Skin epidermis (tissue), 12 donors: ENCODE measurements at regions not wholly inside any gene's neighbourhood (a gene's known extent, or its start where the extent isn't known, plus 50 kb on each side); places are given as distances from the start of the nearest gene placed in this dataset.
A peak's percentile ranks its signal among the peaks of the same experiment; 100 is the strongest.

Experiments used
- H3K27ac ChIP-seq, 21 experiments: fragments of 200-600 bp; sonication (generic) in 11 of 21; one replicate each; pipeline ENCODE4 v1.5.0; 2020; ENCODE audit warnings: mild to moderate bottlenecking in 3 of 21, inconsistent platforms in 2 of 21, moderate library complexity in 2 of 21
- H3K4me3 ChIP-seq, 7 experiments: fragments of 200-600 bp; sonication (generic) in 2 of 7; one replicate each; pipeline ENCODE4 v1.5.0; 2020; ENCODE audit warnings: inconsistent platforms in 2 of 7, mild to moderate bottlenecking in 2 of 7, moderate library complexity in 1 of 7

DNA sequence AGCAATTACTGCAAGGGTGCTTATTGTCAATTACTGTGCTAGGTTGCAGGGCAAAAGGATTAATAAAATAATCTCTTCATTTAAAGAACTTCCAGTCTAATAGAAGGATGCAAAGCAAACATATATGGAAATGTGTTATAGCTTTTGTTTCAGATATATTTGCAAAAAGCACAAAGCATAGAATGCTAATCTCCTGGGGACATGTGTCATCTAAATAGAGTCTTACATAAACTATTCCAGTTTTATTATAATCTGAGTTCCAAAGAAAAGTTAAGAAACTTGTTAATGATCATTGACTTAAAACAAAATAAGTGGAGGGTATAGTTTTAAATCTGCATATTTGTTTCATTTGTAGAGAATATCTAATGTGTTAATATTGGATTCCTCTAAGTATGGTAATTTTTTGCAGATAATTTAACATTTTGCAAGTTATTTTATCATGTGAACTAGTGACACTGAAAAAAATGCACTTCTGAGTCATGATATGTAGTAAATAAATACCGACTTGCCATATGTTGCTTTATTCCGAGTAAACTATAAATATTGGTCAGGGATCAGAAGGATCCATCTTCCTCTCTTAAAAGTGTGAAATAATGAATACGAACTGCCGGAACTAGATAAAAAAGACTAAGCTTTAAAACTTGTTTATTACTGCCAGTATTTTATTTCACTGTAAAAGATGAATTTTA, 231.9 kb upstream of the FAT4 start:
- Histone ChIP-seq H3K4me3 (no peak overlapping the region), H3K27ac (no peak overlapping the region)

DNA sequence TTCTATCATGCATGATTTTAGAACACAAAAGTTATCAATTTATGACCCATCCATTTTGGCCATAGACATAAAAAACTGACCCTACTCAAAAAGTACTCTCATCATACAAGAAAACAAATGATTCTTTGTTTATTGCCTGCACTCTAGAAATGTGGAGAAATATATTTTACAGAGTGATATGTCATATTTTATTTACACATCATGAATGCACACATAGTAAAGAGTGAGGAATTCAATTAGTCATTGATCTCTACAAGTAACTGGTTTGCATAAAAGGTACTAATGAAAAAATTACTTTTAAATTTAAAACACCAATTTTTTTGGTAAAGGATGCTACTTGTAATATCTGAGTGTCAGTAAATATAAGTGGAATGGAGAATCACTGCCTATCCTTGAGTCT, 242.5 kb upstream of the FAT4 start:
- no peak overlapping the region for H3K4me3 ChIP-seq

DNA sequence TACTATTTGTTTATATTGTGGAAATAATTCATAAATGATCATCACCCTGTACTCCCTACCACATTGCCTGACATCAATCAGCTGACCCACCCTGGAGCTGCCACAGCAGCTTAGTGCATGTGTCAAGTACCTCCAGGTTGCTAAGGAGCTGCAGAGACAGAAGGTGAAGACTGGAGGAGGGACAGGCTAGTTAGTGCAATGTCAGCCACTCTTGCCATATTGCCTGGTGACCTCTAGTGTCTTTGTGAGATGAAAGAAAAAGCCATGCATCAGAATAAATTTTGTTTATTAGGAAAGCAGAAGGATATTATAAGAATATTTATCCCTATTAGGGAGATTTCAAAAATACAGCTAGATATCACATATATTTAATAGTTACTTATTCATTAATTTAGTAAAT, 243.9 kb upstream of the FAT4 start:
- H3K4me3 ChIP-seq, result no peak overlapping the region
- no peak overlapping the region for H3K27ac ChIP-seq

More for the DNA sequence above, 242.5 kb upstream of the FAT4 start:
- no peak overlapping the region for H3K27ac ChIP-seq

DNA sequence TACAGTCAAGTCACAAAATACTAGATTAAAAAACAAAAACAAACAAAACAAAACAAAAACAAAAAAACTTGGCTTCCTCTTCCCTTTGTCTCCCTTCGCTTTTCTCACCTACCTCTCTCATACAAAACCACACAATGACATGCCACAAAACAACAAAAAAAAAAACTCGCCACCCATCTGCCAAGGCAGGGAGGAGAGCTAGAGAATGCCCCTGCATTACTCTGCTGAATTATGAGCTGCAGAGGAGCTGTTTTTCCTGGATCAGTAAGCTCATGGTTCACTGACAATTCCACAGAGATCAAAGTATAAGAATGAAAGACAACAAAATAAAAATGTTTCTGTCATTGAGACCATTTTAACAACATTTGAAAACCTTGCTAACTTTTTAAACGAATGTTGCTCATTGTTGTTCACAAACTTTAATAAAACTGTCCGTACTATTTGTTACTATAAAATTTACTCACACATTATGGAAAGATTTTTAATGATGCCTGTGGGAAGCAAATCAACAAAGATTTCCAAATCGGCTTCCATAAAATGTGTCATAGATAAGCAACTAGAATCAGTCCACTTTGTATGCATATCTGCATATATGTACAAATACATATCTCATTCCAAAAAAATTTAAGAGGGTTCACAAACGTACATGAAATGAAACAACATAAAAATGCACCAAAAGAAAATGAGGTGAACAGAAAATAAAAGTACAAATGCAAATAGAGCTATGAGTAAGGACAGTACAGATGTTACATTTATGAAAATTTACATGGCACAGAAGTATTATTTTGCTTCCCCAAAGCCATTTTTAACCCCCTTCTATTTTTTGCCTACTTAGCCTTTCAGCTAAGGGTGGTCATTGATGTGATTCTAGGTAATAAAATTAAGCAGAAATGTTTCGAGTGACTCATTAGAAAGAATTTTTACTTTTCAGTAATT, 252.4 kb upstream of the FAT4 start:
- Histone ChIP-seq H3K27ac (no peak overlapping the region), H3K4me3 (no peak overlapping the region)

DNA sequence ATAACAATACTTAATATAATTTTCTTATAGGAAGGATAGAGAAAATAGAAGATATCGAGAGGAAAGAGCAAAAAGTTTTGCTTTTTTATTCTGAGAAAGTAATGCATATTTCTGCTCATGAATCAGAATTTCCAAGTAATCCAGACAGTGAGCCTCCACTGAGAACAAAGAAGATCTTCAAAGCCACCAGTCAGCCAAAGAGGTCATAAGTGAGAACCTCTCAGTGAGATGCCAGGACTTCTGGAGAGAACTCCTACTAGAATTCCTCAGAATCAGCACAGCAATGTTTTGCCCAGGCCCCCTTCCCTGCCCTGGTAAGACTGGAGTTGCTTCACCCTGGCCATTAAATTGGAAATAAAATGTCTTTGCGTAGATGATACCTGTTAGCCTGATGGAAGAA, 254.4 kb upstream of the FAT4 start:
- no peak overlapping the region for H3K4me3 ChIP-seq
- H3K27ac ChIP-seq, result no peak overlapping the region

DNA sequence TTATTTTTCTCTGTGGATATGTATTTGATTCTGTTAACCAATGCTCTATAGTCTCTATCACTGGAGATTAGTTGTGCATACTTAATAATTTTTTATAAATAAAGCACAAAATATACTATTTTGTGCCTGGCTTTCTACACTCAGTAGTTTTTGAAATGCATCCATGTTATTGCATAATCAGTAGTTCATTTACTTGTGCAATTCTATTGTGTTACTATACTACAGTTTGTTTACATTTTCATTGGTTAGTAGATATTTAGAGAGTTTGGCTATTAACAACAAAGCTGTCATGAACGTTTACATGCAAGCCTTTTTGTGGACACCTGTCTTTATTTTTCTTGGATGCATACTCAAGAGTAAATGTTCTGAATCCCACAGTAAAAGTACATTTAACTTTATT, 265.0 kb upstream of the FAT4 start:
- no peak overlapping the region for H3K4me3 ChIP-seq
- no peak overlapping the region for H3K27ac ChIP-seq

DNA sequence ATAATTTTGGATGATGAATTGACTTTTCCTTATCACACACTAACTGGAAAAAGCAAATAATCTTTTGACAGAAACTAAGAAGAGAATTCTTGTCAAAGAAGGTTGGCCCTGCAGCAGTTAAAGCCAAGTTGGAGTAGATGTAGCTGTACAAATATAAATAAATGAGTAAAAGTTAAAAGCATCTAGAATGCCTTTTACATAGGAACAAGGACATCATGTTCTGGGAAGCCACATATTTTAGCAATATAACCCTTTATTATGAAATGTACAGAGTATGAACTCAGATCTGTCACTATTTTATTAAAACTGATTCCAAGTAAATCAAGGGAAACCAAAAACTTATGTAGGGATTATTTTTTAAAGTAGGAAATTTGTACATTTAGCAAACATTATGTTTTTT, 269.4 kb upstream of the FAT4 start:
- H3K4me3 ChIP-seq, result no peak overlapping the region
- no peak overlapping the region for H3K27ac ChIP-seq

DNA sequence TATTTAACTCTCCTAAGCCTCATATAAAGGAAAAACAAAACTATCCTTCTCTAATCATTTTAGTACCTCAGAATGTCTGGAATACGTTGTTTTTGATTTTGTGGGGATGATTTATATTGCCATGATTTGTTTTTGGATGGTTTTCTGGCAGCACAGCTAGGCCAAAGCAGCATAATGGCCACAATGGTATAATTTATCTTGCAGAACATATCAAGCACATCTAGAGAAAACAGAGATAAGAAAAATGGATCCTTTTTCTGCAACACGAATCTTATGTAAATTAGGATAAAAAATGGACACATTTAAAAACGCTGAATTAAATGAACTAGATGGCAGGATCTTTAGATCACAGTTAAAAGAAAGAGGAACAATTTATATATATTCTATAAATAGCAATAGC, 269.9 kb upstream of the FAT4 start:
- H3K27ac ChIP-seq, result no peak overlapping the region
- no peak overlapping the region for H3K4me3 ChIP-seq

DNA sequence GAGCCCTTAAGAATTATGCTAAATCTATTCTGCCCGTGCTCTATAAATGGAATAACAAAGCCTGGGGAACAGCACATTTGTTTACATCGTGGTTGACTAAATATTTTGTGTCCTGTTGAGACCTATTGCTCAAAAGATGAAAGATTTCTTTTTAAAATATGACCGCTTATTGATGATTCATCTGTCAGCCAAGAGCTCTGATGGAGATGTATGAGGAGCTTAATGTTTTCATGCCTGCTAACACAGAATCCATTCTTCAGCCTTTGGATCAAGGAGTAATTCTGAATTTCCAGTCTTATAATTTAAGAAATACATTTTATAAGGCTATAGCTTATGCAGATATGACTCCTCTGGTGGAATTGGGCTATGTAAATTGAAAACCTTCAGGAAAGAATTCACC, 271.3 kb upstream of the FAT4 start:
- H3K27ac ChIP-seq, result no peak overlapping the region
- H3K4me3 ChIP-seq, result no peak overlapping the region

DNA sequence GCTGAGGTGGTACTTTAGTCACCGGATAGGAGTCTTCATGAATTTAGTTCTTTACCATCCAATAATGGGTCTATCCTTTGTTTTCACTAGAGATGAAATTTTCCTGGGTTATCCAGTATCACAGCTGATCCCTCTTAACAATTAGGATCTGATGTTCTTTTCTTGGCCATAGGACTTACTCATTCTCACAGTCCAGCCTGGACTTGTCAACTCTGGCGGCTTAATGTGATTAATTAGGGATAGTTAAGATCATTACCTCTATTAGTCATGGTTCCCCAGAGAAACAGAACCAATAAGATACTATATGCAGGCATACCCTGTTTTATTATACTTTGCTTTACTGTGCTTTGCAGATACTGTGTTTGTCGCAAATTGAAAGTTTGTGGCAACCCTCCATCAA, 272.7 kb upstream of the FAT4 start:
- no peak overlapping the region for H3K27ac ChIP-seq
- no peak overlapping the region for H3K4me3 ChIP-seq

DNA sequence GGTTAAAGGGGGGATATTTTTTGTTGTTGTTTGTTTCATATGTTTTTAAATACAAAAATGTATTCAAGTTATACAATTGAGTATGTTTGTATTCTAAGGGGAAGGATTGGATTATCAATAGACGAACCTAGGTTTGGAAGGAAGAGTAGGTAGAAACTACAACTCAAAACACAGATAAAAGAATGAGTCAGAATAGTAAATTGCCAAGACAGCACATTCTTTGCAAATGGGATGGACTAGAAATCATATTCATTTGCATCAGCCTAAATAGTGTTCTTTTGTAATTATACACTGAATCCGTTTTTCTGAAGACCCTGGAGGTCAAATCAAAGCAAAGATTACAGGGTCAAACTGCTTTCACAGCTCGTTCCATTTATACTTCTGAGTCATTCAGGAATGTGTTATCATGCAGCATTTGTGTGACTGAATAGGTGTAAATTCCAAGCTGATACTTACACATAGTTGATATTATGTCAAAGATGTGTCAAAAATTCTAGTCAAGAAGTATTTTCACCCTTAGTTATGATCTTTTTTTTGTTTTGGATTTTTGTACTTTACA, 273.3 kb upstream of the FAT4 start:
- Histone ChIP-seq H3K27ac (no peak overlapping the region), H3K4me3 (no peak overlapping the region)

DNA sequence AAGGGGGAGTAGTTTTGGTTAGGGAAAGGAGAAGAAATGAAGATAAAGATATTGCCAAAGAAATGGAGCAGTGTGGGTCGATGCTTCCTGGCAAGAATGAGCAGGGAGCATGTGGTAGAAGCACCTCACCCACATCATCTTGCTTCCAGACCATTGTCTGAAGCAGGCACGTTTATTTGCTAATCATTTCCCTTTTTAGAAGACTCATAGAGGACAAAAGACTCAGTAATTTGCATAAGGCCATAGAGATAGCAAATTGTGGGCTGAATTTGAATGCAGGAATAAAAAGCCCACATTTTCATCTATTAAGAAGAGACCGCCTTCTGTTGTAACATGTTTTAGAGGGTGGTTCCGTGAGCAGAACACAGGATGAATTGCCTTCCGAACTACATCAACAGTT, 275.2 kb upstream of the FAT4 start:
- no peak overlapping the region for H3K27ac ChIP-seq
- H3K4me3 ChIP-seq, result no peak overlapping the region

DNA sequence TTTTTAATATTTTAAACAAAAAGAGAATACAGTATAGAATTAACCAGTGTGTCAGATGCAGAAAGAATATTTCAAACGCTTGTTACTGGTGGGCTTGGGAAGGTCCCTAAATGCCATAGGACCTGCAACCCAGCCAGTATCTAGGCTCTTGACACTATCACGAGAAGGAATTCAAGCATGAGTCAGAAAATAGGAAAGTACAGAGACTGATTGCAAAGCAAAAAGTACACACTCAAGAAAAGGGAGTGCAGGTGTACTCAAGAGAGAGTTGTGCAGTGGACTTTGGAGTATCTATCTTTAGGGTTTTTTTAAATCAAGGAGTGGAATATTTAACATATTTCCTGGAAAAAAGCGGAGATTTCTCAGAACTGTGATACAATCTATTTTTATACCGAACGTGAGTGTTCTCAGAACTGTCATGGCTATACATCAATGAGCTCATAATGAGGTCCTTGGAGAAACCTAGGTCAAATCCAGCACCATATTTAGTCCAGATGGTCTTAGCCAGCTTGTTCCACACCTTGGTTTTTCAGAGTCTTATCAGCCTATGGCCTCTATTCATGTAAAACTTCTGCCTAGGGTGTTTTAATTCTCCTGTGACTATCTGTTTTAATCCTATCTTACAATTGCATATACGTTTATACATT, 291.8 kb upstream of the FAT4 start:
- no peak overlapping the region for H3K4me3 ChIP-seq
- H3K27ac ChIP-seq, result no peak overlapping the region

DNA sequence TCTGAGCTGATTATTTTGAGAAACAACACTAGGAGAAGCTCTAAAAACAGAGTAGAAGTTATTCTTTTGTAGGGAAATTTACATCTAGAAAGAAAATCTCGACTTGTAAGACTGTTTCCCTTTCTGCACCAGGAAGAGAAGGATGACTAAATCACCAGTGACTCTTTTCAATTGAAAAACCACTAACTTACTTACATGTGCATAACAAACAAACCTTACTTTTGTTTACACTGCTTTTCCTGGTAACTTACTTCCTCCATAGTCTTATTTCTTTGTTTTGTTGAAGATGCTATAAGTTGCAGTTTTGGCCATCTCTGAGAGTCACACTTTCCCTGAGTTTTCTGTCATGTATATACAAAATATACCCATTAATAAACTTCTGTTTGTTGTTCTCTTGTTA, 293.6 kb upstream of the FAT4 start:
- Histone ChIP-seq H3K27ac (no peak overlapping the region), H3K4me3 (no peak overlapping the region)

DNA sequence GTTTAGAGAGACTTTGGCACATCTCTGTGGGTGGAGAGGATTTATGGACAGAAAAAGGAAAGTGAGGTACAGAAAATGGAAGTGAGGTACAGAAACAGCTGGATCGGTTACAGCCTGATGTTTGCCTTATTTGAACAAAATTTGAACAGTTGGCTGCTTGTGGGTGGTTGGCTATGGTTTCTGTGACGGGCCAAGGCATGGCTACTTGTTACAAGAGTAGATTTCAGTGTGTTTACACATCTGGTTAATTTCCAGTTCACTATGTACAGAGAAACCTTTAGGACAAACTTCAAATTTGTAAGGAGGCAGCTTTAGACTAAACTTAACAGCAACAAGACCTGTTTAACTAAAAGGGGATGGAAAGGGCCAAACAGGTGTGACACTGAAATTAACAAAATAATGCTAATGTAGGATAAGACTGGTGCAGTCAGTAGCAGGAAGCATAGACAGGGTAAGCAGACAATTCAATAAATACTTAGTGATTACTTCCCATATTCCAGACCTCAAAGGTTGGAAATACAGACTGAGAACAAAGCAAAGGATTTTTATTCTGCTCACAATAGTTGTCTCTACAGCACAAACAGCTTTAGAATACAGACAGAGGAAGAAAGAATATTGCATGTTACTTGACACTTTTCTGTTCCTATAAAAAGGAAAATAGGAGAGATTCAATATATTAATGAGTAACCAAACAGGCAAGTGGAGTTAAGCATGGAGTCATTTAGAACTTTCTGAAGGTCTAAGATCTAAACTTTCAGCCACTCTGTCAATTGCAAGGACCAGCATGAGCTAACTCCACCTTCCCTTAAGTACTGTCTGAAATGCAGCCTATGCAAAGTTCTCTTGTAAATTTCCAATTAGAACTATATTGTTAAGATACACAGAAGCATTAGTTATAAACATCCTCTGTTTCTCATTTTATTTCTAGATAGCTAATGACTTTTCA, 294.4 kb upstream of the FAT4 start:
- H3K27ac ChIP-seq, result no peak overlapping the region
- H3K4me3 ChIP-seq, result no peak overlapping the region

DNA sequence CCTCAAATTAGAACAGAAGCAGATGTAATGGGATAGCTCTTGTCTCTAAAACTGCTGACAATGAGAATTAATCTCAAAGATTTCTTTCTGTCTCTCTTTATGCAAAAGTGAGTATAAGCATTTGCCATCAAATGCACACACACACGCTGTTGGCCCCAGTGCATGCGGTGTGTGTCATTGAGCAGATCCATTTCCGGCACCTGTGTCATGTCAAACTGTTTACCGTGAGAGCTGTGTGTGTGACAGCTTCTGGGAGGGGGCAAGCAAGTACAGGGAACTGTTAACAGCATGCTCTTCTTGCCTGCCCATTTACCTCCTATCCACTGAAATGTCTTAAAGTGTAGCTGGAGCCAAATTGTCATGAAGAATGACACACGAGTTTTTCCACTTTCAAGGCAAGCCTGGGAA, 297.9 kb upstream of the FAT4 start:
- H3K27ac ChIP-seq, result no peak overlapping the region
- H3K4me3 ChIP-seq, result no peak overlapping the region

DNA sequence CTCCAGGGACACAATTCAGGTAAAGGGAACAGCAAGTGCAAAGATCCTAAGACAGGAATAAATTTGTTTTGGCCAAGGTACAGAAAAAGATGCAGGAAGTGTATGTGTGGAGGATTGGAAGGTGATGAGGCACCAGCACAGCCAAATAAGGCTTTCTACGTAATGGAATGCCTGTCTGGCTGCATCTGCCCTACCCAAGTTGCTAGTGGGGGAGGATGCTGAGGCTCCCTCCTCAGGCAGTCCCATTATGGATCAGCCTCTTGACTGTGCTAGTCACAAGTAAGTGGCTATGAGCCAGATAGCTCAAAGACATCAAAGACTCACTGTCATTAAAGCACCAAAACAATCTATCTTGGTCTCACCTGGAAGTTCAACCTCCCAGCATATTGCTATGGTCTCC, 300.9 kb upstream of the FAT4 start:
- Histone ChIP-seq H3K27ac (no peak overlapping the region), H3K4me3 (no peak overlapping the region)

DNA sequence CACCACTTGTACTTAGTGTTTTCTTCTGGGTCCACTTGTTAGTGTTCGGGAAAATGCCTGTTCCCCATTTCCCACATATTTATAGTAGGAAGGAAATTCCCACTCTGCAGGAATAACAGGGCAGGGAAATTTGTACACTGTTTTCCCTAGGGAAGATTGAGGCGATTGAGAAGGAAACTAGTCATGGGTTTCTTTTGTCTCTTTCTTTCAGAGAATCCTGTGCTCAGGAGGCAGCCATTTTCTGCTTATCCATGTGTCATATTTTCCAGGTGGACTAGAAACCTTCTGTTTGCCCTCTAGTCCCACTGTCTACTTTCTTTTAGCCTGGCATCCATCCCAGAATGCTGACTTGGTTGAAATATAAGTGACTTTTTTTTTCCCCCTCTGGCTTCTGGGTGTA, 299.1 kb upstream of the ANKRD50 start:
- no peak overlapping the region for H3K4me3 ChIP-seq
- H3K27ac ChIP-seq, result peak overlapping the region in 7 of 21 experiments; percentile 25 to 61 (median 31)

DNA sequence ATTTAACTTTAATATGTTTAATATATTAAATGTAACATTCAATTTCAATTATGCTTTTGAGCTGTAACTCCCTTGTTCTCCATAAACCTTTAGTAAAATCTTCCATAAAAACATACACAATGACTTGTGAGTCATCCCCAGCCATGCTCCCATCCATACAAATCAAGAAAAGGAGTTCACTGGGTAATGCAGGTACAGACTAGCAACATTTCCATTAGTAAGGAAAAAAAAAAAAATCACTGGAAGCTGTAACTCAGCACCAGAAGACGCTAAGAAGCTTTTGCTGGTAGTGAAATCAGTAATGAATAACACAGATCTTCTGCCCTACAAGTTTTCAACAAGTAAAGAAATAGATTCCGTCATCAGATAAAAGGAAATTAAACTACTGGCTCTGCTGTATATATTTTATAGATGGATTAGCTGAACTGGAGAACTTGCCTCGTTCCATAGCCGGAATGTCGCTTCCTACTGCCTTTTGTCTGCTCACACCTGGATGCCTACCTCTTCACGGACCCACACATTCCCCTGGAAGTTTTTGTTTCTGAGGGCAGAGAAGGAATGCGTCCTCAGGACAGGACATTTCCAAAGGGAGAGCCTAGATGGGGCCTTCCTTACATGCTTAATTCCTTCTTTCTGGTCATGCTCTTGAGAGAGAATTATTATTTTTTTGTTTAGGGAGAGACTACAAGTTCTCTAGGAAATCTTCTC, 298.4 kb upstream of the ANKRD50 start:
- Histone ChIP-seq H3K4me3 (no peak overlapping the region), H3K27ac (peak overlapping the region in 11 of 21 experiments; percentile 10 to 61 (median 31))
